ENCODE measurements at regions not wholly inside any gene's neighbourhood (a gene's known extent, or its start where the extent isn't known, plus 50 kb on each side); places are given as distances from the start of the nearest gene placed in this dataset.

DNA sequence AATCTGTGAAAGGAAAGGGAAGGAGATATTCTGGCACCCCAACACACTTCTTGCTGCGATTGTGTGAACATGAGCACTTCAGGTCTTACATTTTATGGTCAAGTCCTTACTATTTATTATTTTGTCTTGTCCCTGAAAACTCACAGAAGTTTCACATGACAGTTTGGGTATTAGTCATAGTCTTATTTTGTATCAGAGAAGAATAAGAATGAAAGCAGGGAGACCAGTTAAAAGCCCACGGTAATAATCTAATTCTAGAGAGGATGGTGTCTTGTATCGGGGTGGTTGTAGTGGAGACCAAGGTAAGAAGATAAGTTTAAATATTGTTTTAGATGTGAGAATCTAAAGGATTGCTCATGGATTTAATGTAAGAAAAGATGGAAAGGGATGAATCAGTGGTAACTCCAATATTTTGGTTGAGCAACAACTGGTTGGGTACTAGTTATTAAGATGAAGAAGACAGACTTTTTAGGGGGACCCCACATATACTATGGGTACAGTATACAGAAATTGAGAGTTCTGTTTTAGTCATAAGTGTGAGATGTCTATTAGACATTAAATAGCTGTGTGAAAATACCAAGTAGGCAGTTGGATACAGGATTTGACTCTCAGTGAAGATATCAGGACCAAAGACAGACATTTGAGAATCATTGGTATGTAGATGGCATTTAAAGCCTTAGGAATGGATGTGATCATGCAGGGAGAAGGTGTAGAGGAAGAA, 227.6 kb downstream of the MFSD1 start:
- DNase-seq (ENCODE audit: extremely low spot score, unreplicated experiment): no peak
- Mint-ChIP-seq H3K27ac (no peak overlapping the region), H3K9me3 (no peaks in the 10 kb centered on the region), H3K27me3 (peaks cover 7% of the 10 kb centered on the region), H3K36me3 (no peaks in the 10 kb centered on the region), H3K4me1 (ENCODE audit: unreplicated experiment) (no peaks in the 10 kb centered on the region), H3K4me3 (no peak overlapping the region)
- TF ChIP-seq, protein P1, sequence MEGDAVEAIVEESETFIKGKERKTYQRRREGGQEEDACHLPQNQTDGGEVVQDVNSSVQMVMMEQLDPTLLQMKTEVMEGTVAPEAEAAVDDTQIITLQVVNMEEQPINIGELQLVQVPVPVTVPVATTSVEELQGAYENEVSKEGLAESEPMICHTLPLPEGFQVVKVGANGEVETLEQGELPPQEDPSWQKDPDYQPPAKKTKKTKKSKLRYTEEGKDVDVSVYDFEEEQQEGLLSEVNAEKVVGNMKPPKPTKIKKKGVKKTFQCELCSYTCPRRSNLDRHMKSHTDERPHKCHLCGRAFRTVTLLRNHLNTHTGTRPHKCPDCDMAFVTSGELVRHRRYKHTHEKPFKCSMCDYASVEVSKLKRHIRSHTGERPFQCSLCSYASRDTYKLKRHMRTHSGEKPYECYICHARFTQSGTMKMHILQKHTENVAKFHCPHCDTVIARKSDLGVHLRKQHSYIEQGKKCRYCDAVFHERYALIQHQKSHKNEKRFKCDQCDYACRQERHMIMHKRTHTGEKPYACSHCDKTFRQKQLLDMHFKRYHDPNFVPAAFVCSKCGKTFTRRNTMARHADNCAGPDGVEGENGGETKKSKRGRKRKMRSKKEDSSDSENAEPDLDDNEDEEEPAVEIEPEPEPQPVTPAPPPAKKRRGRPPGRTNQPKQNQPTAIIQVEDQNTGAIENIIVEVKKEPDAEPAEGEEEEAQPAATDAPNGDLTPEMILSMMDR (conservative IDR thresholded peaks at IDR 0.05): no peak

DNA sequence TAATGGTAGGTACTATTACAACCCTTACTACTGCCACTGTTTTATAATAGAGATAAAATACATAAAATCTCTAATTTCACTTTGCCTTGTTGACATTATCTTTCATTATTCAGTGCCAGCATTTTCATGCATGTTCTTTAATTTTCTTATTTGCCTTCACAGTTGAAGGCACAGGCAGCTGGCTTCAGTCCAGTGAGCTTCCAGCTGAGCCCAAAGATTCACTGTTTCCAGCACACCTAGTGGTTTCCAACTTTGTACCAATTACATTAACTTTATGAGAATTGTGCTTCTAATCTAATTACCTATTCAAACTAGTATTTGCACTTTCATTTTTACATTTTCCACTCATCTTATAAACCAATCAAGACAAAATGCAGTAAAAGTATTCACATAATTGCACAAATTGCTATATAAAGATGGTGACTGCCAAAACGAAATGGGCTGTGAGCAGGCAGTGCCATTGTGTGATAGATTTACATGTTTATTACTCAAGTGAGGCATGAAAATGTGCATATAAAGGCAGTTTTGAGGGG, 228.3 kb downstream of the MFSD1 start:
- H3K4me3 Mint-ChIP-seq: no peak overlapping the region
- H3K4me1 Mint-ChIP-seq (ENCODE audit: unreplicated experiment): no peaks in the 10 kb centered on the region
- no peaks in the 10 kb centered on the region for H3K36me3 Mint-ChIP-seq
- no peak overlapping the region for H3K27ac Mint-ChIP-seq
- no peak for DNase-seq (ENCODE audit: extremely low spot score, unreplicated experiment)
- no peaks in the 10 kb centered on the region for H3K9me3 Mint-ChIP-seq
- TF ChIP-seq, protein P1 (conservative IDR thresholded peaks at IDR 0.05): no peak
- peaks cover 7% of the 10 kb centered on the region for H3K27me3 Mint-ChIP-seq

DNA sequence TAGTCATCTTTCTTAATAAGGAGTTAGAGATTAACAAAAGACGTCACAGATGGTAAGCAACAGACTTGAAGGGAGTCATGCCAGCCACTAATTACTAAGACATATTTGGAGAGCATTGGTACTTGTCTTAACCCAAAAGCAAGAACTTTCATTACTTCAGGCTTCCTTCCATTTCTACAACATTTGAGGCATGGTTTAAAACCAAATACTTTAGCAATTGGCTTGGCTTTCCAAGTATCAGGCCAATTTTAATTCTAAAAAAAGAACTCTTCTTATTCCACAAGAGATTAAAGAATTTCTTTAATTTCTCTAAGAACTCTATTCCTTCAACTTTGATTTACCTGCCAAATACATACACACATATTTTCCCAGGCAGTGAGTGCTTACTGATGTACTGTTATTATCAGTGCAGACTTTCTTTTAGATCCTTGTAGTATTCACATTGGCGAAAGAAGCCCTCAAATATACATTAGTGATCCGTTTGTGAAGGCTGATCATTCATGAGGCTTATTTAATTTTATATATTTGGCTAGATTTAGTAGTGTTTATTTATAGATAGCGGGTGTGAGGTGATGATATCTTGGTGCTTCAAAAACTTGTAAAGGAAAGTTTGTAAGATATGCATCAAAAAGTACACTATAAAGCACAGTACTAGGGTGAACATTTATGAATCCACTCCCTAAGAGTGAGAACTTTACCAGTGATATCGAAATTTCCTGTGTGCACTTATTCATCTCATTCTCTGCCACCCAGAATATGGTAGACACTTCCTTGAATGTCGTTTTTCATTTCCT, 229.2 kb downstream of the MFSD1 start:
- Mint-ChIP-seq H3K4me1 (ENCODE audit: unreplicated experiment) (no peaks in the 10 kb centered on the region), H3K9me3 (no peaks in the 10 kb centered on the region), H3K27ac (no peak overlapping the region), H3K36me3 (no peaks in the 10 kb centered on the region), H3K4me3 (no peak overlapping the region), H3K27me3 (peaks cover 7% of the 10 kb centered on the region)
- DNase-seq (ENCODE audit: extremely low spot score, unreplicated experiment): no peak
- TF ChIP-seq, protein P1 (conservative IDR thresholded peaks at IDR 0.05): no peak

DNA sequence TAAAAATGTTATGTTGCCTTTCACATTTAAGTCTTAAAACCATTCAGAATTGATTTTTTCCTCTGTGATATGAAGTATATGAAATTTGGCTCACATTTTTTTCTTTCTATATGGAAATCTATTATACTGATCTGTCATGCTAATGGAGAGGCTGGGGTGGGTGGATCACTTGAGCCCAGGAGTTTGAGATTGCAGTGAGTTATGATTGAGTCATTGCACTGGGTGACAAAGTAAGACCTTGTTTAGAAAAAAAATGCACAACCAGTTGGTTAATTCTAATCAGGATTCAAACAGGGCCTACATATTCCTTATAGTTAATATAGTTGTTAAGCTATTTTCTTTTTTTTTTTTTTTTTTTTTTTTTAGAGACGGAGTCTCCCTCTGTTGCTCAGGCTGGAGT, 230.5 kb downstream of the MFSD1 start:
- Mint-ChIP-seq H3K36me3 (no peaks in the 10 kb centered on the region), H3K4me1 (ENCODE audit: unreplicated experiment) (no peaks in the 10 kb centered on the region), H3K27me3 (peaks cover 7% of the 10 kb centered on the region), H3K27ac (no peak overlapping the region), H3K9me3 (no peaks in the 10 kb centered on the region), H3K4me3 (no peak overlapping the region)
- no peak for DNase-seq (ENCODE audit: extremely low spot score, unreplicated experiment)
- TF ChIP-seq, protein P1 (conservative IDR thresholded peaks at IDR 0.05): no peak

DNA sequence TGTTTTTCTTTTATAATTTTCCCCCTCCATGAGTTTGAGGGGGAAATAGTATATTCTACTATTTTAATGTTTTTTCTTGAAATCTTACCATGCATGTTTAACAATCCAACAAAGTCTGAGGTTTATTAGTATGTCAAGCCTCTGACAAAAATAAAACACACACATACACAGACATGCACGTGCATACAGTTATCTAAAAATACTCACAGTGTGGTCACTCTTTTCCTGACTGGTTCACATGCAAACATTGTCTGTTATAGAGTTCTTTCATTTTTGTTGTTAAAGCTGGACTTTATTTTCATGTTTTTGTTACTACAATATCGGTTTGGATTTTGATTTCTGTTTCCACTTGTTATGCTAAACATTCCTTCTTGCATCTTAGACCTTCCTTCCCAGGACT, 236.6 kb downstream of the MFSD1 start:
- peaks cover 12% of the 10 kb centered on the region for H3K27me3 Mint-ChIP-seq
- DNase-seq (ENCODE audit: extremely low spot score, unreplicated experiment): no peak
- H3K4me3 Mint-ChIP-seq: no peak overlapping the region
- TF ChIP-seq, protein P1 (conservative IDR thresholded peaks at IDR 0.05): no peak
- H3K9me3 Mint-ChIP-seq: no peaks in the 10 kb centered on the region
- H3K27ac Mint-ChIP-seq: no peak overlapping the region
- H3K4me1 Mint-ChIP-seq (ENCODE audit: unreplicated experiment): no peaks in the 10 kb centered on the region
- H3K36me3 Mint-ChIP-seq: no peaks in the 10 kb centered on the region
